Erythroblast (primary cell): ENCODE measurements at regions not wholly inside any gene's neighbourhood (a gene's known extent, or its start where the extent isn't known, plus 50 kb on each side); places are given as distances from the start of the nearest gene placed in this dataset.
"Not testable (repeated sequence)": the region's sequence is repeated elsewhere in the genome, so short reads cannot be mapped to it uniquely, and the experiment has no call there.

Experiments used
- GATA1 ChIP-seq: IDR thresholded peaks from 2 replicates; pipeline ENCODE4 v1.6.1; 2011; ENCODE audit warnings: low read depth, mild to moderate bottlenecking, control low read depth, low read length, moderate library complexity
- POLR2A ChIP-seq: IDR thresholded peaks from 2 replicates; pipeline ENCODE4 v1.6.1; 2011; ENCODE audit warnings: mild to moderate bottlenecking, low read length

DNA sequence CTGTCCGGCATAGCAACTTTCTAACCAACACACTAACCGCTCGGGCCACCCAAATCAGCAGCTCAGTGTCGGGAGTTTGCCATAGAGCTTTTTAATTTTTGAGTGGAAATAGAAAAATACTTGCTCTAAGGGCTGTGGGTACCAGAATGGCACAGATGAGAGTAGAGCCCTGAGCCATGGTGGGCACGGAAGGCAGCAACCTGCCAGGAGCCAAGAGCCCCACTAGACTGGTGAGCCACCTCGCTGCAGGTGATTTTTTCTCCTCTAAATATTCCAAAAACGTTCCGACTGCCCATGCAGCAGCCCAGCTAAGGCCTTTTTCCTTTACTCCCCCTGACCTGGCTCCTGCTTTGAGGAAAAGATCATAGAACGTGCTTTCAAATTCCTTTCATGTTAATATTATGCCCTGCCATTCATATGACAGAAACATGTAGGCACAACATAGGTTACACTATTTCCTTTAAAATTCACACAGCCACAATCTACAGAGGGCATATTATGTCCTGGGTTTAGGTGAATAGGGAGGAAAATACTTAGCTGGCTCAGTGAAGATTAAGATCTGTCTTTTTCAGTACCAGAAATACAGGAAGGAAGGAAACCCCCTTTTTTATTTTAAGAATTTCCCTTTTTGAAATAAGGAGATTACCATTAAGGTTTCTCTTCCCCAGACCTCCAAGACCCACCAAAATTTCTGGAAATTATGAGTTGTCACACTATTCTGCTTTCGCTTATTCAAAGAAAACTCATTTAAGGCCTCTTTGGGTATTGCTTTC lies 81.0 kb upstream of the ATP12A start:
- TF ChIP-seq POLR2A, GATA1: not testable (repeated sequence)
